PC-9 (cell line): ENCODE measurements at regions not wholly inside any gene's neighbourhood (a gene's known extent, or its start where the extent isn't known, plus 50 kb on each side); places are given as distances from the start of the nearest gene placed in this dataset.
"Not testable (repeated sequence)": the region's sequence is repeated elsewhere in the genome, so short reads cannot be mapped to it uniquely, and the experiment has no call there.

Source experiments
- BruUV-seq: library from RNA; stranded (reverse); fragments of 400-500 nt; replicated peaks from 2 replicates; lab custom pipeline; 2021; lab: Mats Ljungman, UMichigan
- CTCF ChIA-PET: fragments of 300-600 bp; sonication (Branson Sonifier 250); formaldehyde crosslinking; loops from one replicate; lab custom pipeline; 2022; ENCODE audit warnings: antibody characterized with exemption; lab: Charles Lee
- POLR2A ChIA-PET: fragments of 300-600 bp; sonication (Branson Sonifier 250); formaldehyde crosslinking; loops from one replicate; lab custom pipeline; 2022; ENCODE audit warnings: antibody characterized with exemption; ENCODE audit not compliant: unreplicated experiment; lab: Charles Lee
- DNase-seq, 2 experiments: peaks; one replicate each; pipeline versions ENCODE4 v3.0.0 to v3.0.0-alpha.2; 2015 to 2022; ENCODE audit warnings: mixed read lengths in 1 of 2
- H2AFZ ChIP-seq: fragments of 200-600 bp; sonication (generic); 2 replicates; pipeline ENCODE4 v1.8.1; 2017; ENCODE audit warnings: antibody characterized with exemption
- H3F3A ChIP-seq: fragments of 200-600 bp; sonication (generic); 2 replicates; pipeline ENCODE4 v1.8.1; 2017; ENCODE audit warnings: antibody characterized with exemption, mild to moderate bottlenecking, low read depth; ENCODE audit not compliant: insufficient read depth
- H3K27ac ChIP-seq: fragments of 200-600 bp; sonication (generic); 2 replicates; pipeline ENCODE4 v1.6.1; 2016; ENCODE audit warnings: mixed run types
- H3K27me3 ChIP-seq: fragments of 200-600 bp; sonication (generic); 2 replicates; pipeline ENCODE4 v1.6.1; 2016; ENCODE audit warnings: low read depth, mixed run types; ENCODE audit not compliant: insufficient read depth
- H3K36me3 ChIP-seq: fragments of 200-600 bp; sonication (generic); 2 replicates; pipeline ENCODE4 v1.6.1; 2016; ENCODE audit warnings: low read depth, mixed run types
- H3K4me1 ChIP-seq: fragments of 200-600 bp; sonication (generic); replicated peaks from 2 replicates; pipeline ENCODE4 v1.6.1; 2016; ENCODE audit warnings: mixed run types; ENCODE audit not compliant: insufficient read depth
- H3K4me2 ChIP-seq: fragments of 200-600 bp; sonication (generic); 2 replicates; pipeline ENCODE4 v1.6.1; 2017; ENCODE audit warnings: mixed run types
- H3K4me3 ChIP-seq: fragments of 200-600 bp; sonication (generic); 2 replicates; pipeline ENCODE4 v1.6.1; 2016; ENCODE audit warnings: mixed run types
- H3K79me2 ChIP-seq: fragments of 200-600 bp; sonication (generic); 2 replicates; pipeline ENCODE4 v1.6.1; 2017; ENCODE audit warnings: low read depth, mixed run types
- H3K9me2 ChIP-seq: fragments of 200-600 bp; sonication (generic); 2 replicates; pipeline ENCODE4 v1.8.1; 2017; ENCODE audit warnings: mild to moderate bottlenecking; ENCODE audit not compliant: insufficient read depth
- H3K9me3 ChIP-seq: fragments of 200-600 bp; sonication (generic); 2 replicates; pipeline ENCODE4 v1.8.1; 2016; ENCODE audit warnings: low read depth; ENCODE audit not compliant: insufficient read depth
- H4K20me1 ChIP-seq: fragments of 200-600 bp; sonication (generic); 2 replicates; pipeline ENCODE4 v1.8.1; 2017; ENCODE audit not compliant: insufficient read depth
- EZH2 ChIP-seq: fragments of 200-600 bp; sonication (generic); IDR thresholded peaks from 2 replicates; pipeline ENCODE4 v1.8.0; 2017; ENCODE audit warnings: antibody characterized with exemption, low read depth
- intact Hi-C: fragments of 100-400 bp; cut with micrococcal nuclease; formaldehyde crosslinking; loops from one replicate; pipeline ENCODE4 v1.10.0; 2022; ENCODE audit not compliant: unreplicated experiment
- TF ChIP-seq, protein P1 (sequence below): fragments of 200-600 bp; sonication (generic); conservative IDR thresholded peaks from 2 replicates; pipeline ENCODE4 v1.6.1; 2017; ENCODE audit warnings: mixed run types, antibody characterized with exemption, mild to moderate bottlenecking, moderate library complexity

DNA sequence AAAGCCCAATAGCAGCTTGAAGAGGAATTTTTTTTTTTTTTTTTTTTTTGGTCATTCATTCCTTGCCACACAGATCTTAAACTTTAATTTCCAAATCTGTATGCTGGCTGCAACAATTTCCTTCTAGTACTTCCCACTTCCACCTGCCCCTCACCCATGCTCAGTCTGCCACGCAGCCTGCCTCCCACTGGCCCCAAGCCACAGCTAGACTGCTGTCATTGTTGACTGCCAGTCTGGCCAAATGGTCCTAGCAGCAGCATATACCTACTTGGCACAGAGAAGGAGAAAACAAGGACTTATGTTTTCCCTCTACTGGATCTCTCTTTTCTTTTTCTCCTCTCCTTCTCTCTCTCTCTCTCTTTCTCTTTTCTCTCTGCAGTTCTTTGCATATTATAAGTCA, 118.3 kb upstream of the HEY2 start:
- Histone ChIP-seq H2AFZ (no peak overlapping the region), H3K4me1 (0 out of 2 replicates have a peak, but pooled peaks cover 2% of the 10 kb centered on the region), H3K4me3 (no peak overlapping the region), H3K9me3 (no peaks in the 10 kb centered on the region), H3K27ac (no peak overlapping the region), H3F3A (no peaks in the 10 kb centered on the region), H3K27me3 (peaks cover 16% of the 10 kb centered on the region), H3K79me2 (no peaks in the 10 kb centered on the region), H4K20me1 (no peaks in the 10 kb centered on the region), H3K4me2 (no peak overlapping the region), H3K36me3 (no peaks in the 10 kb centered on the region), H3K9me2 (no peaks in the 10 kb centered on the region)
- no TSS peak for BruUV-seq
- TF ChIP-seq, protein P1, sequence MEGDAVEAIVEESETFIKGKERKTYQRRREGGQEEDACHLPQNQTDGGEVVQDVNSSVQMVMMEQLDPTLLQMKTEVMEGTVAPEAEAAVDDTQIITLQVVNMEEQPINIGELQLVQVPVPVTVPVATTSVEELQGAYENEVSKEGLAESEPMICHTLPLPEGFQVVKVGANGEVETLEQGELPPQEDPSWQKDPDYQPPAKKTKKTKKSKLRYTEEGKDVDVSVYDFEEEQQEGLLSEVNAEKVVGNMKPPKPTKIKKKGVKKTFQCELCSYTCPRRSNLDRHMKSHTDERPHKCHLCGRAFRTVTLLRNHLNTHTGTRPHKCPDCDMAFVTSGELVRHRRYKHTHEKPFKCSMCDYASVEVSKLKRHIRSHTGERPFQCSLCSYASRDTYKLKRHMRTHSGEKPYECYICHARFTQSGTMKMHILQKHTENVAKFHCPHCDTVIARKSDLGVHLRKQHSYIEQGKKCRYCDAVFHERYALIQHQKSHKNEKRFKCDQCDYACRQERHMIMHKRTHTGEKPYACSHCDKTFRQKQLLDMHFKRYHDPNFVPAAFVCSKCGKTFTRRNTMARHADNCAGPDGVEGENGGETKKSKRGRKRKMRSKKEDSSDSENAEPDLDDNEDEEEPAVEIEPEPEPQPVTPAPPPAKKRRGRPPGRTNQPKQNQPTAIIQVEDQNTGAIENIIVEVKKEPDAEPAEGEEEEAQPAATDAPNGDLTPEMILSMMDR: no peak
- TF ChIP-seq EZH2: no peak
- POLR2A ChIA-PET: no interaction called here
- DNase-seq: no peak
- intact Hi-C loops: no loop called here
- CTCF ChIA-PET: no interaction called here

DNA sequence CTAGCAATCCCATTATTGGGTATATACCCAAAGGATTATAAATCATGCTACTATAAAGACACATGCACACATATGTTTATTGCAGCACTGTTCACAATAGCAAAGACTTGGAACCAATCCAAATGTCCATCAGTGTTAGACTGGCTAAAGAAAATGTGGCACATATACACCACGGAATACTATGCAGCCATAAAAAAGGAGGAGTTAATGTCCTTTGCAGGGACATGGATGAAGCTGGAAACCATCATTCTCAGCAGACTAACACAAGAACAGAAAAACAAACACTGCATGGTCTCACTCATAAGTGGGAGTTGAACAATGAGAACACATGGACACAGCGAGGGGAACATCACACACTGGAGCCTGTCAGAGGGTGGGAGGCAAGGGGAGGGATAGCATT, 113.4 kb upstream of the HEY2 start:
- BruUV-seq, CTCF ChIA-PET, H3K79me2 ChIP-seq, H3K4me2 ChIP-seq, DNase-seq, H3K27ac ChIP-seq, H3K27me3 ChIP-seq, H3K4me1 ChIP-seq, H3K4me3 ChIP-seq, H3K36me3 ChIP-seq, intact Hi-C loops, H3K9me2 ChIP-seq, H4K20me1 ChIP-seq, H3F3A ChIP-seq, POLR2A ChIA-PET, H3K9me3 ChIP-seq, H2AFZ ChIP-seq: not testable (repeated sequence)

DNA sequence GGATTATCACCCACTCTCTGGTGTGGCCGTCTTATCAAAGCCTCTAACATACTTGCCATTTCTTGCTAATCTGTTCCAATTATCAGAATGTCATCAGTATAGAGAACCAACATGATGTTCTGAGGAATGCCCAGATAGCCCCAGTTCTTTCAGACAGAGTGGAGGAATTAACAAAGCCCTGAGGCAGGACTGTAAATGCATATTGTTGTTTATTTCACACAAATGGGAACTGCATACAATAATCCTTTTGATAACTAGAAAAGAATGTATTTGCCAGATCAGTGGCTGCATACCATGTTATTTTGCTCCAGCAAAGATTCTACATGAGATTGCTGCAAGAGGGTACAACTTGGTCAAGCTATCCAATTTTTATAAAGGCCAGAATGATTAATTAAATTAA, 112.8 kb upstream of the HEY2 start:
- TF ChIP-seq, protein P1: no peak
- no peak for TF ChIP-seq EZH2
- Histone ChIP-seq H3K36me3 (no peaks in the 10 kb centered on the region), H3K79me2 (no peaks in the 10 kb centered on the region), H3K4me1 (no peaks in the 10 kb centered on the region), H4K20me1 (no peaks in the 10 kb centered on the region), H2AFZ (no peak overlapping the region), H3K4me2 (no peak overlapping the region), H3K27ac (no peak overlapping the region), H3K27me3 (peaks cover 6% of the 10 kb centered on the region; the same call in 1 of the 2 replicates), H3F3A (no peaks in the 10 kb centered on the region), H3K9me3 (no peaks in the 10 kb centered on the region), H3K9me2 (no peaks in the 10 kb centered on the region), H3K4me3 (no peak overlapping the region)
- intact Hi-C loops: no loop called here
- no peak for DNase-seq
- ChIA-PET POLR2A (no interaction called here), CTCF (no interaction called here)
- no TSS peak for BruUV-seq

DNA sequence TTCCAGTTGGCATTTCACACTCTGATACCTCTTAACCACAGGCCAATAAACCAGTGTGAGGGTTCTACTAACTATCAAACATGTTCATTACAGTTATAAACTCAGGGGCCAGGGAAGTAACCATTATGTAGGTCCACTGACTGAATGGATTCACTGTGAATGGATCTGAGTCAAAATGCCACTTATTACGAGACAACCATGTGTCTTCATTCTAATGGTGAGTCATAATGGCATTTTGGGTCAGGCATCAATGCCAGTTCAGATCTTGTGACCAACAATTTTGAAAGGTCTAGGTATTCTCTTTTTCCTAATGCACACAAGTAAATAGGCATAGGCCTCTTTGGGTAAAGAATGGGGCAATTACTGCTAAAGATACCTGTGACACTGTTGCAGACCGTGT, 112.2 kb upstream of the HEY2 start:
- Histone ChIP-seq H3K4me2 (no peak overlapping the region), H3K9me2 (no peaks in the 10 kb centered on the region), H3K27ac (no peak overlapping the region), H4K20me1 (no peaks in the 10 kb centered on the region), H3K79me2 (no peaks in the 10 kb centered on the region), H3K9me3 (no peaks in the 10 kb centered on the region), H3K27me3 (peaks cover 6% of the 10 kb centered on the region; the same call in 1 of the 2 replicates), H3K4me3 (no peak overlapping the region), H2AFZ (no peak overlapping the region), H3K36me3 (no peaks in the 10 kb centered on the region), H3F3A (no peaks in the 10 kb centered on the region), H3K4me1 (no peaks in the 10 kb centered on the region)
- POLR2A ChIA-PET: no interaction called here
- no TSS peak for BruUV-seq
- DNase-seq: no peak
- intact Hi-C loops: no loop called here
- TF ChIP-seq, protein P1: no peak
- TF ChIP-seq EZH2: no peak
- CTCF ChIA-PET: no interaction called here
